HG02852 (cell line): ENCODE measurements at regions not wholly inside any gene's neighbourhood (a gene's known extent, or its start where the extent isn't known, plus 50 kb on each side); places are given as distances from the start of the nearest gene placed in this dataset.
"Not testable (repeated sequence)": the region's sequence is repeated elsewhere in the genome, so short reads cannot be mapped to it uniquely, and the experiment has no call there.

ENCODE experiments used
- ATAC-seq: cut with Tn5 transposase; IDR thresholded peaks from one replicate; pipeline ENCODE4 v1.9.1; 2021; ENCODE audit warnings: mild to moderate bottlenecking, moderate library complexity; ENCODE audit not compliant: unreplicated experiment

- no peak for ATAC-seq
Observed at GRCh38 chr6:21332660-21333059, 260.9 kb upstream of the SOX4 start.

- ATAC-seq = no peak
Observed at GRCh38 chr6:21333715-21334114, 259.8 kb upstream of the SOX4 start.

DNA sequence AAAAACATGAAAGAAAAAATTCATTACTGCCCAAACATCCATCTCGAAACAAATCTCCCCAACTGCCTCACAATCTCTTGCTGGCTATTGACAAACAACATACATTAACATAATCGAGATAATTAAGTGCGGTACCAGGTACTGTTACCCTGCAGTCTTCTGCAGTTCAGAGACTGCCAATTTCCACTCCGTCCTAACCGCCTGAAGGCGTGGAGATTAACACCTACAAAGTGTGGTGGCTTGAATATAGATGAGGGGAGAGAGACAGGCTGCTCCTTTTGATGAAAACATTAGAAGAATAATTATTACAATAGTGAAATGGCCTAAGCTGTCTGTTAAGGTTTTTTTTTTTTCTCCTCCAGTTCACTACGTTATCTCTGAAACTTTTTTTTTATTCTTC, 258.9 kb upstream of the SOX4 start:
- no peak for ATAC-seq

DNA sequence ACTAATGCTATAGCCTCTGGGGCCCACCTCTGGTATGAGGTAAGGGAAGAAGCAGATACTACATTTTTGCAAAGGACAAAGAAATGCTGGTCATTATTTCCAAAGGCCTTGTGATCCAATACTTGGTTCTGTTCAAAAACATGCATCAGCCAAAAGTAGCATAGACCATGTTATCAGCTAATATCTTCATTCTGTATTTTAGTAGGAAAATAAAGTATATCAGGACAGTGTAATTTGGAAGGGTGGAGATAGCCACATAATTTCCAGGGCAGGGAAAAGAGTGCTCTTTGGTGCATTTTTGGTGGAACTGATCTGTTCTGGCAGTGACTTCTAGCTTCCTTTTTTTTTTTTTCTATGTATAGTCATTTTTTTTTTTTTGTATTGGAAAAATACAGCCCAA, 258.0 kb upstream of the SOX4 start:
- no peak for ATAC-seq

DNA sequence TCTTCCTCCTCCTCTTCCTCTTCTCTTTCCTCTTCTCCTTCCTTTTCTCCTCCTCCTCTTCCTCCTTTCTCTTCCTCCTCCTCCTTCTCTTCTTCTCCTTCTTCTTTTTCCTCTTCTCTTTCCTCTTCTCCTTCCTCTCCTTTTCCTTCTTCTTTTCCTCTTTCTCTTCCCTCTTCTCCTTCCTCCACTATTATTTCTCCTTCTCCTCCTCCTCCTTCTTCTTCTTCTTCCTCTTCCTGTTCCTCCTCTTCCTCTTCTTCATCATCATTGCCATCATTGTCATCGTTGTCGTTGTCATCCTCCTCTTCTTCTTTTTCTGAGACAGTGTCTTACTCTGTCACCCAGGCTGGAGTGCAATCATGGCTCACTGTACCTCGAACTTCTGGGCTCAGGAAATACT, 256.3 kb upstream of the SOX4 start:
- no peak for ATAC-seq

GRCh38 chr6:21340573-21340972, 253.0 kb upstream of the SOX4 start:
- no peak for ATAC-seq

DNA sequence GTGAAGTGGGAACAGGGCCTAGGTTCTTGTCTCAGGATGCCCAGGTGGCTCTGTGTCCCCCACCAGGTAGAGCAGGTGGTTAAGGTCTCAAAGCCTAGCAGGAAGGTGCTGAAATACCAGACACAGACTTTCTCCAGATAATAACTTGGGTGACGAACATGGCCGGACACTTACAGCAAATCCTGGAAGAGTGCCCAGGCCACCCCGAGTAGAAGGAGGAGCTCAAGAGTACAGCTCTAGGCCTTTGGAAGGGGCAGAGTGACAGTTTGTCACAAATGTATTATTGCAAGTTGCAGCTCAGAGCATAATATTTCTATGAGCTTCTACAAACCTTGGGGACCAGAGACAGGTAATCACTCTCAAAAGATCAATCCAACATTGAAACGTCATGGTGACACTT, 251.6 kb upstream of the SOX4 start:
- ATAC-seq = no peak

DNA sequence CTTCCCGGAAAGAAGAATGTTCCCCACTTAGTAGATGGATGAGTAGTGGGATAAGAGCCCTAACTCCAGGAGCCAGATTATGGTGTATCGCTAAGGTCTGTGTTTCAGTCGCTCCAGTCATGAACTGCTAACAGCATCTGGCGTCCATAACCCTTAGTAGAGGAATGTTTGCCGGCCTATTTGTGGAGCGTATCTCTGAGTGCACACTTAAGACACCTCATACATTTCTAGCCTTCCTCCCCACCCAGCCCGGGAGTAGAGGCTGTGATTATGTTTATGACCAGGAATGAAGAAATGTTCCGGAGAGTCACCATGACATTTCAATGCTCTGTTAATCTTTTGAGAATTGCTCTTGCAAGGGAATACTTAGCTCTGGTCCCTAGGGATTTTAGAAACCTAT, 251.1 kb upstream of the SOX4 start:
- ATAC-seq = no peak

- ATAC-seq = not testable (repeated sequence)
Observed at GRCh38 chr6:21345704-21346103, 247.8 kb upstream of the SOX4 start.

- no peak for ATAC-seq
Observed at GRCh38 chr6:21348146-21348503, 245.4 kb upstream of the SOX4 start.

GRCh38 chr6:21348504-21349195, 244.9 kb upstream of the SOX4 start:
- ATAC-seq = no peak

DNA sequence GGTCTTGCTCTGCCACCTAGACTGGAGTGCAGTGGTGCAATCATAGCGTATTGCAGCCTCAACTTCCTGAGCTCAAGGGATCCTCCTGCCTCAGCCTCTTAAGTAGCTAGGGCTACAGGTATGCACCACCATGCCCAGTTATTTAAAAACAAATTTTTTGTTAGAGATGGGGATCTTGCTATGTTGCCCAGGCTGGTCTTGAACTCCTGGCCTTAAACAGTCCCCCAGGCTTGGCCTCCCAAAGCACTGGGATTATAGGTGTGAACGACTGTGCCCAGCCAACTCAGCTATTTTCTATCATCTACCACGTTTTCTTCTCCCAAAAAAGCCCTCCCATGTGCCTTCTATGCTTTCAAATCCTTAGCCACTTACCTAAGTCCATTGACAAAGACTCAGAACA, 243.7 kb upstream of the SOX4 start:
- no peak for ATAC-seq

DNA sequence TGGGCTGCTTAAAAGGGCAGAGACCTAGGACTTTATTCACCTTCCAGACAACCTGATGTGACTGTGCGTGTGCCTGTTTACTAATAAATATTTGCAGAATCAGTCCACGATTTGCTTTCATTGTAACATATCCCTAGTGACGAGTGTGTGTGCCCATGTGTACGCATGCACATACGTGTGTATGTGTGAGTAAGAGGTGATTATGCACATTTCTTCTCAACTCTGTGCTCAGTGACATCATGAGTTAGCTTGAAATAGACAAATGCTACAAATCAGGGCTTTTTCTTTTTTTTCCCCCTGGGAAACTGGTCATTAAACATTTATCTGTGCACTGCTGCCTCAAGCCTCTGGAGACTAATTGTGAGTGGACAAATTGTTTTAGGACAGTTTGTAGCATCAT, 242.6 kb upstream of the SOX4 start:
- no peak for ATAC-seq

- ATAC-seq = no peak
Observed at GRCh38 chr6:21352131-21352530, 241.4 kb upstream of the SOX4 start.

DNA sequence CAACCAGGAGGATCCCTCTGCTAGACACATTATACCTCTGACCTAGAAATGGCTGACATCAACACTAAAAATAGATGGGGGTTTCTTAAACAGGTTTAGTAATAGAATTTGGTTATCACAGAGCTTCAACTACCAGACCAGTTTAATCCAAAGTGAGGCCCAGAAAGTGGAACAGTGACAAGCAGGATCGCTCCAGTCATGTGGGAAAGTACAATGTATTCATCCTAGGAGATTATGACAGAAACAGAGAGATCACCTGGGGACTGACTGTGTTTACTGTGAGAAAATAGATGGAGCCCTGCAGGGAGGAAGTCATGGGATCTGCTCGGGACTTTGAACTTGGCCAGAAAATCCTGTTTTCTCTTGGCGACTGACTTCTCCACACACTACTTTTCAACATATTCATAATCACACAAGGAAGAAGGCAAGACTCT, 238.7 kb upstream of the SOX4 start:
- ATAC-seq = no peak

- ATAC-seq = no peak
Observed at GRCh38 chr6:21355638-21356037, 237.9 kb upstream of the SOX4 start.

- no peak for ATAC-seq
Observed at GRCh38 chr6:21357262-21357661, 236.3 kb upstream of the SOX4 start.

GRCh38 chr6:21359926-21360325, 233.6 kb upstream of the SOX4 start:
- ATAC-seq = no peak

- no peak for ATAC-seq
Observed at GRCh38 chr6:21360336-21360735, 233.2 kb upstream of the SOX4 start.

DNA sequence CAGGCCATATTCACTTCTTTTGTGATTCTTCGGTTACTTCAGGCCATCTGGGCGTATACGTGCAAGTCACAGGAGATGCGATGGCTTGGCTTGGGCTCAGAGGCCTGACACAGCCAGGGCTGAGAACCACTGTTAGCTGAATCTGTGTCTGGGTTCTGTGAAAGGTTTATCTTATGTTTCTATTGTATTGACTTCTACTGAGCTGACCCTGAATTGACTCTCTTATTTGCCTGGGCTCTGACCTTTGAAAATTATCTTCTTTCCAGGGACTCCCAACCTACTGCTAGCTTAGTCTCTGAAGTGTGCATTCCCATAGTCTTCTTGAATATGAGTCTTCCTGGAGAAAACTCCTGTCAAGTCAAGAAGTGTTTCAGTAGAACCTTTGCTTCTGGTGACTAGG, 226.4 kb upstream of the SOX4 start:
- no peak for ATAC-seq

GRCh38 chr6:21367649-21368154, 225.8 kb upstream of the SOX4 start:
- ATAC-seq = no peak

GRCh38 chr6:21371061-21371460, 222.5 kb upstream of the SOX4 start:
- no peak for ATAC-seq

DNA sequence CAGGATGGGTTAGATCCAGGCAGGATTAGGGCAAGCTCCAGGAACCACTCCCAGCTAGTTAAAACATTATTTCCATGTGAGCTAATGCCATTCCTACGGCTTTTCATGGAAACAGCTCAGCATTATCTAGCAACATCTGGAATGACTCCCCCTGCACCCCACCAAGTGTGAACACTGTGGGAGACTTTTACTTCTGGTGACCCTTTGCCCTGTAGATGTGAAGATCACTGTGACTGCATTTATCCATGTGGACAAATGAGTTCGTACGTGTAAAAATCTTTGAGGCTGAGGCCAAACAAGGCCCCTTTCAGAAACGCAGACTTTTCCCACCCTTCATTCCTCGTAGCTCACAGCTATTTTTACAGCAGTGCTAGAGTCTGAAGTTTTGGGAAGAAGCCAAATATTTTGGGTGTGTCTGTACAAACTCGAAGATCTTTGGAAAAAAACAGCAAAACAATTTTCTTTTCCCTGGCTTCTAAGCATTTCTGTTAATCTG, 221.8 kb upstream of the SOX4 start:
- ATAC-seq = no peak
